Non-pigmented ciliary epithelial cell (primary cell): ENCODE measurements at regions not wholly inside any gene's neighbourhood (a gene's known extent, or its start where the extent isn't known, plus 50 kb on each side); places are given as distances from the start of the nearest gene placed in this dataset.
"Not testable (repeated sequence)": the region's sequence is repeated elsewhere in the genome, so short reads cannot be mapped to it uniquely, and the experiment has no call there.

Experiments
- DNase-seq: peaks from one replicate; pipeline ENCODE4 v3.0.0-alpha.2; 2010; ENCODE audit warnings: low read depth

GRCh38 chr5:29161399-29162291 lies 2031.8 kb upstream of the CDH6 start:
- no peak for DNase-seq

GRCh38 chr5:29157975-29158374 lies 2035.5 kb upstream of the CDH6 start:
- DNase-seq = no peak

GRCh38 chr5:29150840-29151239 lies 2042.6 kb upstream of the CDH6 start:
- no peak for DNase-seq

GRCh38 chr5:29148581-29148980 lies 2044.9 kb upstream of the CDH6 start:
- no peak for DNase-seq

DNA sequence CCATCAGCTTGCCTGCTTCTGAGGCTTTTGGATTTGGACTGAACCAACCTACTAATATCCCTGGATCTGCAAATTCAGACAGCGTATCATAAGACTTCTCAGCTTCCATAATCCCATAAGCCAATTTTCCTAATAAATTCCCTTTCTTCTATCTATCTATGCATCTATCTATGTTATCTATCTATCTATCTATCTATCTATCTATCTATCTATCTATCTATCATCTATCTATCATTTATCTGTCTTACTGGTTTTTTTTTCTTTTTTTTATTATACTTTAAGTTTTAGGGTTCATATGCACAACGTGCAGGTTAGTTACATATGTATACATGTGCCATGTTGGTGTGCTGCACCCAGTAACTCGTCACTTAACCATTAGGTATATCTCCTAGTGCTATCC lies 2045.4 kb upstream of the CDH6 start:
- DNase-seq = no peak

DNA sequence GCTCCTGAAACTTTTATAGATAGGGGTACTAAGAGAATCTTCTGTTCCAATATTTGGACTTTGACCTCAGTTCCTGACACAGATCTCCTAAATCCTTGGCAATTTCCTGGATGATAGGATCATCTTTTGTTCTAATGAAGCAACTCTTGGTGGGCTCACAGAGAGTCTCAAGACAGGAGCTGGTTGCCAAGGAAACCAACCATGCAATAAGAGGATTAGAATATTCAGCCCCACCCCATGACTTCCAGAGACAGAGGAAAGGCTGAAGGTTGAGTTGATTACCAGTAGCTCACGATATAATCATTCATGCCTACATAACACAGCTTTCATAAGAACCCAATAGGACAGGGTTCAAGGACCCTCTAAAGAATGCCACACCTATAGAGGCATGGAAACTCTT lies 2050.2 kb upstream of the CDH6 start:
- no peak for DNase-seq

DNA sequence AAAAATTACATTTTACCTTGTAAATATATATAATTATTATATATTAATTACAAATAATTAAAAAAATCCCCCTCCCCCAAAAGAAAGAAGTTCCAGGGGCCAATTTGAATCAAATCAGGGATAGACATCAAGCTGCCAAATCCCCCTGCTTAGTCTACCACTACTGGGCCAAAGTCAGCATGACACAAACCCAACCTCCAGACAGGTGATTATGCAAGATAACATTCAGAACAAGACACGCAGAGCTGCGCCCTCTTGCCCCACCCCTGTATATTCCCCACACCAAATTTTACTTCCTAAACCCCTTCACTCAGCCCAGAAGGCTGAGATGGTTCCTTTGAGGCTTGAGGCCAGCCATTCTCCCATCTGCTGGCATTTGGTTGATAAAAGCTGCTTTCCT lies 2059.1 kb upstream of the CDH6 start:
- no peak for DNase-seq

DNA sequence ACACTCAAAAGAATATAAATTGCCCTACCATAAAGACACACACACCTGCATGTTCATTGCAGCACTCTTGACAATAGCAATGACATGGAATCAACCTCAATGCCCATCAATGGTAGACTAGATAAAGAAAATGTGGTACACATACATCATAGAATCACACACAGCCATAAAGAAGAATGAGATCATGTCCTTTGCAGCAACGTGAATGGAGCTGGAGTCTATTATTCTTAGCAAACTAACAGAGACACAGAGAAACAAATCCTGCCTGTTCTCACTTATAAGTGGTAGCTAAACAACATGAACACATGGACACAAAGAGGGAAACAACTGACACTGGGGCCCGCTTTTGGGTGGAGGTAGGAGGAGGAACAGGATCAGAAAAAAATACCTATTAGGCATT lies 2062.2 kb upstream of the CDH6 start:
- DNase-seq = no peak

DNA sequence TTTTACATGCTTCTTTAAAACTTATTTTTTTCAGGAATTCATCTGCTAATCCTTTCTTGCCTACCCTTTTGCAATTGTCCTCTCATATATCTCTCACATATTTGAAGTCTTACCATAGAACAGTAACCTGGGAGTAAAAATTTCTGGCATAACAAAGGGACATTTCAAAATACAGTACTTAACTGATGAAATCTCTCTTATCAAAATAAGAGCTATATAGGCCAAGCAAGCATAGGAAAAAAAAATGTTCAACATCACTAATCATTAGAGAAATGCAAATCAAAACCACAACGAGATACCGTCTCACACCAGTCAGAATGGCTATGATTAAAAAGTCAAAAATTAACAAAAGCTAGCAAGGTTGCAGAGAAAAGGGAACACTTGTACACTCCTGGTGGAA lies 2062.7 kb upstream of the CDH6 start:
- DNase-seq = no peak

DNA sequence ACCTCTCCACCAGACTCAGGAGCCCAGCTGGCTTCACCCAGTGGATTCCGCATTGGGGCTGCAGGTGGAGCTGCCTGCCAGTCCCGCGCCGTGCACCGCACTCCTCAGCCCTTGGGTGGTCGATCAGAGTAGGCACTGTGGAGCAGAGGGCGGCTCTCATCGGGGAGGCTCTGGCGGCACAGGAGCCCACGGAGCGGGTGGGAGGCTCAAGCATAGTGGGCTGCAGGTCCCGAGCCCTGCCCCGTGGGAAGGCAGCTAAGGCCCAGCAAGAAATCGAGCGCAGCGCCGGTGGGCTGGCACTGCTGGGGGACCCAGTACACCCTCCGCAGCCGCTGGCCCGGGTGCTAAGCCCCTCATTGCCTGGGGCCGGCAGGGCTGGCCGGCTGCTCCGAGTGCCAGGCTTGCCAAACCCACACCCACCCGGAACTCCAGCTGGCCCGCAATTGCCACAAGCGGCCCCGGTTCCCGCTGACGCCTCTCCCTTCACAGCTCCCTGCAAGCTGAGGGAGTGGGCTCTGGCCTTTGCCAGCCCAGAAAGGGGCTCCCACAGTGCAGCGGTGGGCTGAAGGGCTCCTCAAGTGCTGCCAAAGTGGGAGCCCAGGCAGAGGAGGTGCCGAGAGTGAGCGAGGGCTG lies 2065.8 kb upstream of the CDH6 start:
- DNase-seq = not testable (repeated sequence)

- not testable (repeated sequence) for DNase-seq
These were observed 2067.0 kb upstream of the CDH6 start for GRCh38 chr5:29126462-29126861.

- no peak for DNase-seq
These were observed 2071.2 kb upstream of the CDH6 start for GRCh38 chr5:29122306-29122705.

- no peak for DNase-seq
These were observed 2076.0 kb upstream of the CDH9 start for GRCh38 chr5:29114331-29114768.

DNA sequence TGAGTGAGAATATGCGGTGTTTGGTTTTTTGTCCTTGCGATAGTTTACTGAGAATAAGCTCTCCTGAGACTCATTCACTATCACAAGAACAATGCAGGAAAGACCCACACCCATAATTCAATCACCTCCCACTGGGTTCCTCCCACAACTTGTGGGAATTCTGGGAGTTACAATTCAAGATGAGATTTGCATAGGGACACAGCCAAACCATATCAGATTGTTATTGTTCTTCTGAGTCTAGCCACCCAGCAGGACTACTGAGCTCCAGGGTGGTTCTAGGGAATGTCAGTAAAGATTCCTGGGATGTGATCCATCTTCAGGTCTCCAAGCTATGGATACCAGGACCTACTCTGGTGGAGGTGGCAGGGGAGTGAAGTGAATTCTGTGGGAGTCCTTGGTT lies 2075.1 kb upstream of the CDH9 start:
- DNase-seq = no peak

GRCh38 chr5:29099585-29099984 lies 2061.2 kb upstream of the CDH9 start:
- no peak for DNase-seq

- DNase-seq = no peak
These were observed 2051.3 kb upstream of the CDH9 start for GRCh38 chr5:29089591-29090130.

GRCh38 chr5:29085142-29085541 lies 2046.8 kb upstream of the CDH9 start:
- no peak for DNase-seq

GRCh38 chr5:29079771-29080170 lies 2041.4 kb upstream of the CDH9 start:
- no peak for DNase-seq

- no peak for DNase-seq
These were observed 2039.1 kb upstream of the CDH9 start for GRCh38 chr5:29077451-29077850.

DNA sequence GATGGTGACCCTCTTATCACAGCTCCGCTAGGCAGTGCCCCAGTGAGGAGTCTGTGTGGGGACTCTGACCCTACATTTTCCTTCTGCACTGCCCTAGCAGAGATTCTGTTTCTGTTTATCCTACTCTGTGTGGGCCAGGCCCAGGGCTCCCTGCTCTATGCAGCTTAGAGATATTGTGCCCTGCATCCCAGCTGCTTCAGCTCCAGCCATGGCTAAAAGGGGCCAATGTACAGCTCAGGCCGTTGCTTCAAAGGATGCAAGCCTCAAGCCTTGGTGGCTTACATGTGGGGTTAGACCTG lies 2030.7 kb upstream of the CDH9 start:
- DNase-seq = no peak

GRCh38 chr5:29061381-29061780 lies 2023.0 kb upstream of the CDH9 start:
- no peak for DNase-seq

- DNase-seq = no peak
These were observed 2016.3 kb upstream of the CDH9 start for GRCh38 chr5:29054694-29055093.

DNA sequence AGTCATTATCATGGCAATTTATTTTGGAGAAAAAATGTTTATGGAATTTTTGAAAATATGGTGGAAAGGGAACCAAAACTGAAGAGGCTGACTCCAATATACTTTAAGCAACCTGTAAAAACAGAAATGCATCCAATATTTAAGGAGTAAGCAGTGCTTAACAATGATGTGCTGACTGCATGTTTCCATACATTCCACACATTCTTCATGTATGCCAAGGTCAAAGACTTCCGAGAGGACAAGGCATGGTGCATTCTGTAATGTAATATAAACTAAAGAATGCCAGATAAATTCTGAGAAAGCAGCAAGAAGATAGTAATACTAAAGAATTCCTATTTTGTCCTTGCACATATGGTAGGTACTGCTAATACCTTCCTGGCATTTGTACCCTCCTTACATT lies 2015.9 kb upstream of the CDH9 start:
- no peak for DNase-seq

DNA sequence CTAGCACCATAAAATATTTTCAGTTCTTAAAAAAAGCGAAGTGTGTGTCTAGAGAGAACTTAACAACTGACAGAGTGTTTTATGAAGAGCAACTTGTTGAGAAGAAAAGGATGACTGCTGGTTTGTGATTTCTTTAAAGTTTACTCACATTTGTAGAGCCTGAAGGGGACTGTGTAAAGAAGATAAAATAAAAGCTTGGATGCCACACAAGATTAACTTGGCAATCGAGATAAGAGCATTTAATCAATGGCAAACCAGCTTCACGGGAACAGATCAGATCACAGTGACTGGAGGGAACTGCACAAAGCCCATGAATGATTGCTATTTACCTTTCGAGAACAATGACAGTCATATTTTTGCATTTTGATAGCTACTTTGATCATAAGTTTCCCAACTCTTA lies 2013.1 kb upstream of the CDH9 start:
- DNase-seq = no peak
